ENCODE measurements at regions not wholly inside any gene's neighbourhood (a gene's known extent, or its start where the extent isn't known, plus 50 kb on each side); places are given as distances from the start of the nearest gene placed in this dataset.

GRCh38 chr13:76153239-76153638 lies 517.1 kb downstream of the LMO7 start:
- DNase-seq, result no peak

DNA sequence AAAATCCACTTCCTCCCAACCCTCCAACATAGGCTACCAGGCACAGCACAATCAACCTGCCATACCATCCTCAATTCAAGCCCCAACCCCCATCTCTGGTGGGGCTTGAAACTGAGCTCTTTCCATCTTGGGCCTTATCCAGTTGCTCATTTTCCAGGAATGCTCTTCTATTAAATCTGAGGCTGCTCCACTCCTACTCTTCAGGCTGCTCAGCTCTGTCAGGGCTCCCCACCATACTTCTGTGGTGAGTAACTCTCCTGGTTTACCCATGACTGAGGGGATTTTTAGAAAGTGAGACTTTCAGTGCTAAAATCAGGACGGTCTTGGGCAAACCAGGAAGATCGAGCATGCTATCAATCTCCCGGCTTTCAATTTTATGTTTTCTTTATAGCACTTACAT lies 512.8 kb downstream of the LMO7 start:
- no peak for DNase-seq

DNA sequence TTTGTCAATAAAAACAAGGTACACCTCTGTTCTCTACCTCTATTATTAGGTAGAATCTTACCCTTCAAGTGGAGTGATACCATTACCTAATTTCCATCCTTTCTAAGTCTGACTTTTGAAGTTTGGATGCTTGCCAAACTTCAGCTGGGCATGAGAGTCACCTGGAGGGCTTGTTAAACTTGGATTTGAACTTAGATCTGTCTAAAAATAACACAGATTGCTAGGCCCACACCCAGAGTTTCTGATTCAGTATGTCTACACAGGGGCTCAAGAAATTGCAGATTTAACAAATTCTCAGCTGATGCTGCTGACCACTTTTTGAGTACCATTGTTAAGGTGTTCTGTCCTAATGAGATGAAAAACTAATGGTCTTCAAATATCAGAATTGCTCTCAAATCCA lies 512.2 kb downstream of the LMO7 start:
- DNase-seq, result no peak

- DNase-seq, result no peak
These were observed 496.4 kb downstream of the LMO7 start for GRCh38 chr13:76132532-76132931.

DNA sequence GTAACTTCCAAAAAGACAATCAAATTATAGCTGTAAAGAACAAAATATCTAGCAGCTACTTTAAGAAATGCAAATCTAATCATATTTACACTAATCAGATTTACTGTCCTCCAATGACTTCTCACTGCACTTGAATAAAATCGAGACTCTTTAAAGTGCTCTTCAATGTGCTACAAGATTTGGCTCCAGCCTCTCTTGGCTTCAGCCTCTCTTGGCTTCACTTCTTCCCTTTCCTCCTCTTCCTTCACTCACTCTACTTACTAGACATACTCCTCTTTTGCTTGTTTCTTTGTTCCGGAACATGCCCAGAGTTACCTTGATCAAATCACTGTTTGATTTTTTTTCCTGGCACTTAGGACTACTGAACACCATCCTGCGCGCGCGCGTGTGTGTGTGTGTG lies 495.4 kb downstream of the LMO7 start:
- DNase-seq, result no peak

GRCh38 chr13:76129305-76130000 lies 493.3 kb downstream of the LMO7 start:
- no peak for DNase-seq

DNA sequence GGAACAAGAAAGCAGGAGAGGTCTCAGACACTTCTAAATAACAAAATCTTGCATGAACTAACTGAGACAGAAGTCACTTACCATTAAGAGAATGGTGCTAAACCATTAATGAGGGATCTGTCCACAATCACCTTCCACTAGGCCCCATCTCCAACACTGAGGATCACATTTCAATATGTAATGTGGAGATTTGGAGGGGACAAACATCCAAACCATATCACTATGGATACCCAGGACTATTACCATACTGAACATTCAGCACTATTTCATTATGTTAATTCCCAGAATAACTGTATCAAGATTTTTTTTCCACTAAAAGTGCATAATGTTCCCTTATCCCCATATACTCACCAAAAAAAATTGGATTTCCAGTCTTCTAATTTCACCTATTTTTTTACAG lies 491.8 kb downstream of the LMO7 start:
- no peak for DNase-seq

- DNase-seq, result no peak
These were observed 487.4 kb downstream of the LMO7 start for GRCh38 chr13:76123548-76123947.

GRCh38 chr13:76116751-76117360 lies 480.7 kb downstream of the LMO7 start:
- DNase-seq, result no peak

- no peak for DNase-seq
These were observed 470.6 kb downstream of the LMO7 start for GRCh38 chr13:76106763-76107162.

DNA sequence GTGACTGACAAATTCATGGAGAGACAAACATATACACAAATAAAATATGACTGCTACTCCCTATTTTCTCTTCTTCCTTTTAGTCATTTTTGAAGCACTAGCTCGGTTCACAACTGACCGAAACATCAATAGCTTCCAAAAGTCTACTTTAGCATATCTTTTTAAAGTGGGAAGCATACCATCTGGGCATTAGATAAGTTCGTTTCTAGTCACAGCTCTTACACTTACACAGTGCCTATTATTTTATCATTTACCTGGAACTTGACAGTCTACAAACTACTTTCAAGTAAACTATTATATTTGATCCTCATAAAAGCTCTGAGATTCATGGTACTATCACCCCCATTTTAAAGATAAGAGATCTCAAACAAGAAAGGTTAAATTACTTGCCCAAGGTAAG lies 458.5 kb downstream of the LMO7 start:
- no peak for DNase-seq

- DNase-seq, result no peak
These were observed 454.9 kb downstream of the LMO7 start for GRCh38 chr13:76091076-76091475.

DNA sequence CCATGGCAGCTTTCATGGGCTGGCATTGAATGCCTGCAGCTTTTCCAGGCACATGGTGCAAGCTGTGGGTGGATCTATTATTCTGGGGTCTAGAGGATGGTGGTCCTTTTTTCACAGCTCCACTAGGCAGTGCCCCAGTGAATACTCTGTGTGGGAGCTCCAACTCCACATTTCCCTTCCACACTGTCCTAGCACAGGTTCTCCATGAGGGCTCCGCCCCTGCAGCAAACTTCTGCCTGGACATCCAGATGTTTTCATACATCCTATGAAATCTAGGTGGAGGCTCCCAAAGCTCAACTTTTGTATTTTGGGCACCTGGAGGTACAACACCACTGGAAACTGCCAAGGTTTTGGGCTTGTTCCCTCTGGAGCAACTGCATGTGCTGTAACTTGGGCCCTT lies 450.6 kb downstream of the LMO7 start:
- no peak for DNase-seq

DNA sequence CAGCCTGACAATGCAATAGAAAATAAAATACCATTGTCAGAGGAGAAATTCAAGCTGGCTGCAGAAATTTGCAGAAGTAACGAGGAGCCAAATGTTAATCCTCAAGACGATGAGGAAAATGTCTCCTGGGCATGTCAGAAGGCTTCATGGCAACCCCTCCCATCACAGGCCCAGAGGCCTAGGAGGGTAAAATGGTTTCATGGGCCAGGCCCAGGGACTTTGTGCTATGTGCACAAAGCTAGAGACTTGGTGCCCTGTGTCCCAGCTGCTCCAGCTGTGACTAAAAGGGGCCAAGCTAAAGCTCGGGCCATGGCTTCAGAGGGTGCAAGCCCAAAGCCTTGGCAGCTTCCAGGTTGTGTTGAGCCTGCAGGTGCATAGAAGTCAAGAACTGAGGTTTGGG lies 431.7 kb downstream of the LMO7 start:
- DNase-seq, result no peak

- DNase-seq, result no peak
These were observed 417.1 kb downstream of the LMO7 start for GRCh38 chr13:76053181-76053580.

- no peak for DNase-seq
These were observed 413.2 kb downstream of the LMO7 start for GRCh38 chr13:76049376-76049746.

DNA sequence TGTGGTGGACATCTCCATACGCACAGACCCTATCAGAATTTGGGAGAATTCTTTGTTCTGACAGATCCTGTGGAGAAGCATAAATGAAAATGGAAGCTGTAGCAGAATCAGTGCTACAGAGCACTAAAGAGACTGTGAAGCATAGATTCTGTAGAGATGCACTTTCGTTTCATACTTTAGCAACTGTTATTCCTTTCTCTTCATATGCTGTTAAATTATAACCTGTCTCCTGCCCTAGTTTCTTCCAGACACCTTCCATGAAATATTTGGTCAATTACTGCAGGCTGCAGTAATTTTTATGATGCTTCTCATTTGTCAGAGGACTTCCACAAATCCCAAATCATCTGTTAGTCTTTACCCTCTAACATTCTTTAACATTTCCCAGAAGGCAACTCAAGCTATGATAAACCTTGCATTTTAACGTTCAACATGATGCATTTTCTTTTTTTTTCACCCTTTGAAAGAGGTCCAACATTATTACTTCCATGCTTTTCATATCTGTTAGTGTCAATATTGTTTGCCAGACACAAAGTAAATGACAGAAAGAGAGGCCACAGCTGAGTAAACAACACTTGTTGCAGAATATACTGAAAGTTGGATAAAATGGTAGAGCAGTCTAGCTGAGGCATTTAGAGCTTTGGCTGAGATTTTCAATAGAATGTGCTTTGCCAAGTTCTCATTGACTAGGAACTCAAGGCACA lies 412.7 kb downstream of the LMO7 start:
- no peak for DNase-seq

GRCh38 chr13:76048131-76048530 lies 412.0 kb downstream of the LMO7 start:
- DNase-seq, result no peak

DNA sequence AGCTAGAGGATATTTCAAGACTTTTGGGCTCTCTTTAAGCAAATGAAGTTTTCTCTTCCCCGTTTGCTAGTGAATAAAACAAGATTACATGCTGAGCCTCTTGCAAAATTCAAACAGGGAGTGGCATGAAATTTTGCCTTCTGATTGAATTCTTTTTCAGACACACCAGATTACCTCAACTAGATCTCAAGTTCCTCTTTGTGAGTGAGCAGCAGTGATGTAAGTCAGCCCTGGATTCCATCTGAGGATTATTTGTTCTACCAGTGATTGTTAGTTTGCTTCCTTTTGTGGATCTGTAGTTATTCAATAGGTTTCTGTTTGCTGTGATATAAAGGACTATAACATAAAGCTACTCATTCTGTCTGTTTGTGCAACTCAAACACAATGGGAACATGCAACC lies 407.7 kb downstream of the LMO7 start:
- DNase-seq, result no peak

GRCh38 chr13:76038920-76039716 lies 403.0 kb downstream of the LMO7 start:
- DNase-seq, result no peak

DNA sequence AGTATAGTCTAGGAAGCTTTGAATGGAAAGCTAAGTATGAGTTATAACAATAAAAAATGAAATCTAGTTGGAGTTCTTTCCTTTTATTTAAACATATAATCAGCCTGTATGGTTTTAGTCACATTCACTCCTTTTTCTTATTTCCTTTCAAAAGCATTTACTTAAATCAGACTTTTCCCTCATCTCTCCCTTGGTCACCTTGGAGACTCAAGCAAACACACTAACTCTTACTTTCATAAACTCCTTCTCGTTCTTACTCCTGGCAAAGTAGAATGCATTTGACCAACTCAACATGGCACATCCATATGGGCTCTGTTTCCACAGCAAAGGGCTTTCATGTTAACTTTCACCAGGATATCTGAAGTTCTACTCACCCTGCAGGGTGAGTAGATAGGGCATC lies 400.0 kb downstream of the LMO7 start:
- DNase-seq, result no peak

- DNase-seq, result no peak
These were observed 399.6 kb downstream of the LMO7 start for GRCh38 chr13:76035711-76036110.

DNA sequence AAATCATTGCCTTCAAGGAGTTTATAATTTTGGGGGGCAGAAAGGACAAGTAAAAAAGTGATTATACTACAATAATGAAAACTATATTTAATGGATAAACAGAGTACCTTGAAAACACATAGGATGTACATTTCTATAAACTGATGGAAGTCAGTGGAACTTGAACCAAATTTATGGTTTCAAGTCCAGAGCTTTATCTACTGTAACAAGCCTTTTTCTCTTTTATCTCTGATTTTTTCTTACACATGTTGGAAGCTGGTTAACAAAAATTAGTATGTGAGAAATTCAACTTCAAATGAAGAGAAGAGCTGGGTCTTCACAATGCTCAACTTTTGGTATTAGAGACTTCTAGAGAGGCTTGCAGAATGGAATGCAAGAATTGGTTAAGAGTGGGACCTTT lies 393.6 kb downstream of the LMO7 start:
- DNase-seq, result no peak

DNA sequence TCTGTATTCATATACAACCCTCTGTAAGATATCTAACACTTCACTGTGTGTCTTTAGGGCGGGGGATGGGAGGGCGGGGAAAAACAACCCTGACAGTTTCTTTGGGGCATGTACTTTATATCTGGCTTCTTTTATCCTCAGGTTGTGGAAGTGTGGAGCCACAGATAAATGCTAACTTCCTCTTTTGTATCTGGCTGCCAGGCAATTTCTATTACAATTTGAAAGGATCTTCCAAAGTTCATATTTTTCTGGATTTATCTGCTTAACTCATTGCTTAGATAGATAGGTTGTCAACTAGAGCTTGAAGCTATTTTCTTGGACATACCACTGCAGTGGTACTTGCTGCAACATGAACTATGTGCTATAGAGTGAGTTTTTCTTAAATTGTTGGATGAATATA lies 393.0 kb downstream of the LMO7 start:
- no peak for DNase-seq
